ENCODE measurements at regions not wholly inside any gene's neighbourhood (a gene's known extent, or its start where the extent isn't known, plus 50 kb on each side); places are given as distances from the start of the nearest gene placed in this dataset.

DNA sequence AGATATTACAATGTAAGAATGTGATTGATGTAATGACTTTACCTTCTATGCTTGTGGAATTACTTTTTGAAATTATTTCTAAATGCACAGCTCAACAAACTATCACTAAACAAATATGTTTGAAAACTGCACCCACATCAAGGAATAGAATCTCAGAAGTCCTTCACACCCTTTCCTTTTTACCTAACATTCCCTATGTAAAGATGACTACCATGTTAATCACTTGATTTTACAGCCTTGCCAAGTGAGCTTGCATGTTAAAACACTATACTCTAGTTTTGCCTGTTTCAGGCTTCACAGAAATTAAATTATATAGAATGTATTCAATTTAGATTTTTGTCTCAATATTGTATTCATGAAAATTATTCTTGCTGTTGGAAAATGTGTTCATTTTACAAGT lies 1169.4 kb upstream of the CELF2 start:
- ChIA-PET RAD21 (ENCODE audit: low non-redundant PET in 1 of 2, low total read pairs in 2 of 2, uncharacterized antibody in 2 of 2, unreplicated experiment in 2 of 2) (no interaction called here), POLR2A (no interaction called here), CTCF (no interaction called here)
- no peak for ATAC-seq
- H3K27ac ChIP-seq (ENCODE audit: low read depth, low read length) = no peak overlapping the region
- no peak for DNase-seq (ENCODE audit: low read depth, low spot score)
- H3K27me3 ChIP-seq (ENCODE audit: insufficient read depth, low read length) = no peaks in the 10 kb centered on the region
- no peaks in the 10 kb centered on the region for H4K20me1 ChIP-seq (ENCODE audit: insufficient read depth)
- H3K4me1 ChIP-seq (ENCODE audit: control insufficient read depth in 1 of 2, insufficient read depth in 2 of 2, low read length in 2 of 2) = no peaks in the 10 kb centered on the region
- no peaks in the 10 kb centered on the region for H3K79me2 ChIP-seq (ENCODE audit: insufficient read depth, low read length)
- H2AFZ ChIP-seq (ENCODE audit: low read depth, low read length, poor library complexity, severe bottlenecking) = no peak overlapping the region
- TF ChIP-seq SIN3A (IDR thresholded peaks at IDR 0.05; ENCODE audit: low read depth) = no peak
- TF ChIP-seq, protein P1, sequence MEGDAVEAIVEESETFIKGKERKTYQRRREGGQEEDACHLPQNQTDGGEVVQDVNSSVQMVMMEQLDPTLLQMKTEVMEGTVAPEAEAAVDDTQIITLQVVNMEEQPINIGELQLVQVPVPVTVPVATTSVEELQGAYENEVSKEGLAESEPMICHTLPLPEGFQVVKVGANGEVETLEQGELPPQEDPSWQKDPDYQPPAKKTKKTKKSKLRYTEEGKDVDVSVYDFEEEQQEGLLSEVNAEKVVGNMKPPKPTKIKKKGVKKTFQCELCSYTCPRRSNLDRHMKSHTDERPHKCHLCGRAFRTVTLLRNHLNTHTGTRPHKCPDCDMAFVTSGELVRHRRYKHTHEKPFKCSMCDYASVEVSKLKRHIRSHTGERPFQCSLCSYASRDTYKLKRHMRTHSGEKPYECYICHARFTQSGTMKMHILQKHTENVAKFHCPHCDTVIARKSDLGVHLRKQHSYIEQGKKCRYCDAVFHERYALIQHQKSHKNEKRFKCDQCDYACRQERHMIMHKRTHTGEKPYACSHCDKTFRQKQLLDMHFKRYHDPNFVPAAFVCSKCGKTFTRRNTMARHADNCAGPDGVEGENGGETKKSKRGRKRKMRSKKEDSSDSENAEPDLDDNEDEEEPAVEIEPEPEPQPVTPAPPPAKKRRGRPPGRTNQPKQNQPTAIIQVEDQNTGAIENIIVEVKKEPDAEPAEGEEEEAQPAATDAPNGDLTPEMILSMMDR (IDR thresholded peaks at IDR 0.05 in 2 of 3, conservative IDR thresholded peaks at IDR 0.05 in 1 of 3; ENCODE audit: borderline replicate concordance in 1 of 3, insufficient read depth in 1 of 3, low read depth in 2 of 3, low read length in 2 of 3) = no peak
- no peak for TF ChIP-seq POLR2AphosphoS5 (IDR thresholded peaks at IDR 0.05; ENCODE audit: low read depth, low read length)
- TF ChIP-seq ELF1 (IDR thresholded peaks at IDR 0.05; ENCODE audit: borderline replicate concordance, low read depth) = no peak
- TF ChIP-seq ZFX (IDR thresholded peaks at IDR 0.05) = no peak
- H3K4me2 ChIP-seq (ENCODE audit: low read length) = no peak overlapping the region
- no peaks in the 10 kb centered on the region for H3K36me3 ChIP-seq (ENCODE audit: control insufficient read depth in 1 of 2, insufficient read depth in 2 of 2, low read length in 2 of 2)
- no peak overlapping the region for H3K9ac ChIP-seq (ENCODE audit: low read length)
- peaks cover 22 to 23% of the 10 kb centered on the region in 2 experiments; a peak in 2 of 4 replicates for H3K9me3 ChIP-seq (ENCODE audit: control insufficient read depth in 1 of 2, insufficient read depth in 1 of 2, low read depth in 1 of 2, low read length in 2 of 2)
- H3K9me2 ChIP-seq (ENCODE audit: insufficient read depth) = no peaks in the 10 kb centered on the region
- no TSS peak for BruUV-seq (replicated peaks)
- intact Hi-C loops (cut with micrococcal nuclease) = no loop called here
- H3K4me3 ChIP-seq (replicated peaks in 1 of 2; ENCODE audit: low read depth in 1 of 2, low read length in 2 of 2) = no peak overlapping the region

DNA sequence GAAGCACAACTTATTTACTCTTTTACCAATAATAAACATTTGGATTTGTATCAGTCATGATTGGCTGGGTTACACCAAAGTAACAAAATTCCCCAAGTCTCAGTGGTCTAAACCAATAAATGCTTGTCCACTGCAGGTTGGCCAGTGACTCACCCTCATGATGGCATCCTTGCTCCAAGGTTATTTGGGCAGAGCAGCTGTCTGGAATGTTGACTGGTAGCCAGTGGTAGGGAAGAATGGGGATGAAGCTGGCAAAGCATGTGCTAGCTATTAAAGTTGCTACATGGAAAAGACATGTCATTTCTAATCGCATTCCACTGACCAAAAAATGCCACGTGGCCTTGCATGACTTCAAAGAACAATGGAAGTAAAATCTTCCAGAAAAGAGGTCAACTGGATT lies 1168.7 kb upstream of the CELF2 start:
- Histone ChIP-seq H2AFZ (ENCODE audit: low read depth, low read length, poor library complexity, severe bottlenecking) (no peak overlapping the region), H3K9ac (ENCODE audit: low read length) (no peak overlapping the region), H3K9me2 (ENCODE audit: insufficient read depth) (no peaks in the 10 kb centered on the region), H3K27me3 (ENCODE audit: insufficient read depth, low read length) (no peaks in the 10 kb centered on the region), H3K4me2 (ENCODE audit: low read length) (no peak overlapping the region), H3K27ac (ENCODE audit: low read depth, low read length) (no peak overlapping the region), H3K9me3 (ENCODE audit: control insufficient read depth in 1 of 2, insufficient read depth in 1 of 2, low read depth in 1 of 2, low read length in 2 of 2) (peaks cover 27 to 28% of the 10 kb centered on the region in 2 experiments; a peak in 2 of 4 replicates), H3K79me2 (ENCODE audit: insufficient read depth, low read length) (no peaks in the 10 kb centered on the region), H3K36me3 (ENCODE audit: control insufficient read depth in 1 of 2, insufficient read depth in 2 of 2, low read length in 2 of 2) (no peaks in the 10 kb centered on the region), H3K4me3 (replicated peaks in 1 of 2; ENCODE audit: low read depth in 1 of 2, low read length in 2 of 2) (no peak overlapping the region), H3K4me1 (ENCODE audit: control insufficient read depth in 1 of 2, insufficient read depth in 2 of 2, low read length in 2 of 2) (no peaks in the 10 kb centered on the region), H4K20me1 (ENCODE audit: insufficient read depth) (no peaks in the 10 kb centered on the region)
- ChIA-PET RAD21 (ENCODE audit: low non-redundant PET in 1 of 2, low total read pairs in 2 of 2, uncharacterized antibody in 2 of 2, unreplicated experiment in 2 of 2) (no interaction called here), POLR2A (no interaction called here), CTCF (no interaction called here)
- no peak for DNase-seq (ENCODE audit: low read depth, low spot score)
- no peak for ATAC-seq
- BruUV-seq (replicated peaks) = no TSS peak
- intact Hi-C loops (cut with micrococcal nuclease) = no loop called here
- TF ChIP-seq, protein P2, sequence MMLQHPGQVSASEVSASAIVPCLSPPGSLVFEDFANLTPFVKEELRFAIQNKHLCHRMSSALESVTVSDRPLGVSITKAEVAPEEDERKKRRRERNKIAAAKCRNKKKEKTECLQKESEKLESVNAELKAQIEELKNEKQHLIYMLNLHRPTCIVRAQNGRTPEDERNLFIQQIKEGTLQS (IDR thresholded peaks at IDR 0.05) = no peak
- TF ChIP-seq, protein P3, sequence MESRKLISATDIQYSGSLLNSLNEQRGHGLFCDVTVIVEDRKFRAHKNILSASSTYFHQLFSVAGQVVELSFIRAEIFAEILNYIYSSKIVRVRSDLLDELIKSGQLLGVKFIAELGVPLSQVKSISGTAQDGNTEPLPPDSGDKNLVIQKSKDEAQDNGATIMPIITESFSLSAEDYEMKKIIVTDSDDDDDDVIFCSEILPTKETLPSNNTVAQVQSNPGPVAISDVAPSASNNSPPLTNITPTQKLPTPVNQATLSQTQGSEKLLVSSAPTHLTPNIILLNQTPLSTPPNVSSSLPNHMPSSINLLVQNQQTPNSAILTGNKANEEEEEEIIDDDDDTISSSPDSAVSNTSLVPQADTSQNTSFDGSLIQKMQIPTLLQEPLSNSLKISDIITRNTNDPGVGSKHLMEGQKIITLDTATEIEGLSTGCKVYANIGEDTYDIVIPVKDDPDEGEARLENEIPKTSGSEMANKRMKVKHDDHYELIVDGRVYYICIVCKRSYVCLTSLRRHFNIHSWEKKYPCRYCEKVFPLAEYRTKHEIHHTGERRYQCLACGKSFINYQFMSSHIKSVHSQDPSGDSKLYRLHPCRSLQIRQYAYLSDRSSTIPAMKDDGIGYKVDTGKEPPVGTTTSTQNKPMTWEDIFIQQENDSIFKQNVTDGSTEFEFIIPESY (IDR thresholded peaks at IDR 0.05; ENCODE audit: extremely low read depth, insufficient replicate concordance, low read length) = no peak
- TF ChIP-seq, protein P4, sequence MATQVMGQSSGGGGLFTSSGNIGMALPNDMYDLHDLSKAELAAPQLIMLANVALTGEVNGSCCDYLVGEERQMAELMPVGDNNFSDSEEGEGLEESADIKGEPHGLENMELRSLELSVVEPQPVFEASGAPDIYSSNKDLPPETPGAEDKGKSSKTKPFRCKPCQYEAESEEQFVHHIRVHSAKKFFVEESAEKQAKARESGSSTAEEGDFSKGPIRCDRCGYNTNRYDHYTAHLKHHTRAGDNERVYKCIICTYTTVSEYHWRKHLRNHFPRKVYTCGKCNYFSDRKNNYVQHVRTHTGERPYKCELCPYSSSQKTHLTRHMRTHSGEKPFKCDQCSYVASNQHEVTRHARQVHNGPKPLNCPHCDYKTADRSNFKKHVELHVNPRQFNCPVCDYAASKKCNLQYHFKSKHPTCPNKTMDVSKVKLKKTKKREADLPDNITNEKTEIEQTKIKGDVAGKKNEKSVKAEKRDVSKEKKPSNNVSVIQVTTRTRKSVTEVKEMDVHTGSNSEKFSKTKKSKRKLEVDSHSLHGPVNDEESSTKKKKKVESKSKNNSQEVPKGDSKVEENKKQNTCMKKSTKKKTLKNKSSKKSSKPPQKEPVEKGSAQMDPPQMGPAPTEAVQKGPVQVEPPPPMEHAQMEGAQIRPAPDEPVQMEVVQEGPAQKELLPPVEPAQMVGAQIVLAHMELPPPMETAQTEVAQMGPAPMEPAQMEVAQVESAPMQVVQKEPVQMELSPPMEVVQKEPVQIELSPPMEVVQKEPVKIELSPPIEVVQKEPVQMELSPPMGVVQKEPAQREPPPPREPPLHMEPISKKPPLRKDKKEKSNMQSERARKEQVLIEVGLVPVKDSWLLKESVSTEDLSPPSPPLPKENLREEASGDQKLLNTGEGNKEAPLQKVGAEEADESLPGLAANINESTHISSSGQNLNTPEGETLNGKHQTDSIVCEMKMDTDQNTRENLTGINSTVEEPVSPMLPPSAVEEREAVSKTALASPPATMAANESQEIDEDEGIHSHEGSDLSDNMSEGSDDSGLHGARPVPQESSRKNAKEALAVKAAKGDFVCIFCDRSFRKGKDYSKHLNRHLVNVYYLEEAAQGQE (IDR thresholded peaks at IDR 0.05; ENCODE audit: low read depth) = no peak
- no peak for TF ChIP-seq SIN3A (IDR thresholded peaks at IDR 0.05; ENCODE audit: low read depth)
- TF ChIP-seq CBX3 (IDR thresholded peaks at IDR 0.05; ENCODE audit: low read depth) = no peak
- no peak for TF ChIP-seq TCF7L2 (IDR thresholded peaks at IDR 0.05; ENCODE audit: borderline replicate concordance, extremely low read depth, insufficient read depth, insufficient read length)
- no peak for TF ChIP-seq YY1 (IDR thresholded peaks at IDR 0.05; ENCODE audit: extremely low read depth, insufficient replicate concordance, low read depth, low read length)
- no peak for TF ChIP-seq ZFX (IDR thresholded peaks at IDR 0.05)
- TF ChIP-seq POLR2AphosphoS5 (IDR thresholded peaks at IDR 0.05; ENCODE audit: low read depth, low read length) = no peak
- no peak for TF ChIP-seq ELF1 (IDR thresholded peaks at IDR 0.05; ENCODE audit: borderline replicate concordance, low read depth)
- TF ChIP-seq POLR2A (IDR thresholded peaks at IDR 0.05; ENCODE audit: borderline replicate concordance, extremely low read depth, insufficient read depth, insufficient read length) = no peak

Measured in HCT116 (cell line).